WTC11 (cell line): ENCODE measurements at regions not wholly inside any gene's neighbourhood (a gene's known extent, or its start where the extent isn't known, plus 50 kb on each side); places are given as distances from the start of the nearest gene placed in this dataset.

Experiments
- ATF3 ChIP-seq: sonication (generic); formaldehyde crosslinking; conservative IDR thresholded peaks from 2 replicates; pipeline ENCODE4 v1.8.1; 2022; ENCODE audit warnings: mild to moderate bottlenecking, missing genetic modification reagents
- CBFB ChIP-seq: sonication (generic); formaldehyde crosslinking; IDR thresholded peaks from 2 replicates; pipeline ENCODE4 v1.8.1; 2022; ENCODE audit warnings: mild to moderate bottlenecking, low read depth, missing genetic modification reagents
- ESRRA ChIP-seq: sonication (generic); formaldehyde crosslinking; IDR thresholded peaks from 2 replicates; pipeline ENCODE4 v1.8.1; 2022; ENCODE audit warnings: mild to moderate bottlenecking, missing genetic modification reagents, borderline replicate concordance
- IRF1 ChIP-seq: sonication (generic); formaldehyde crosslinking; IDR thresholded peaks from 2 replicates; pipeline ENCODE4 v1.8.0; 2023; ENCODE audit warnings: missing genetic modification reagents
- MLX ChIP-seq: sonication (generic); formaldehyde crosslinking; IDR thresholded peaks from 2 replicates; pipeline ENCODE4 v1.8.1; 2023; ENCODE audit warnings: mild to moderate bottlenecking, missing genetic modification reagents, moderate library complexity
- TEAD1 ChIP-seq: sonication (generic); formaldehyde crosslinking; IDR thresholded peaks from 2 replicates; pipeline ENCODE4 v1.8.0; 2022; ENCODE audit warnings: mild to moderate bottlenecking, missing genetic modification reagents
- ZNF121 ChIP-seq: sonication (generic); formaldehyde crosslinking; IDR thresholded peaks from 2 replicates; pipeline ENCODE4 v1.8.0; 2023; ENCODE audit warnings: missing genetic modification reagents
- TF ChIP-seq, protein P1 (sequence below): sonication (generic); formaldehyde crosslinking; IDR thresholded peaks from 2 replicates; pipeline ENCODE4 v1.8.0; 2022; ENCODE audit warnings: mild to moderate bottlenecking, missing genetic modification reagents
- TF ChIP-seq, protein P2 (sequence below): fragments of 200-600 bp; IDR thresholded peaks from 2 replicates; pipeline ENCODE4 v1.8.0; 2022; ENCODE audit warnings: antibody characterized with exemption
- TF ChIP-seq, protein P3 (sequence below): sonication (generic); formaldehyde crosslinking; IDR thresholded peaks from 2 replicates; pipeline ENCODE4 v1.8.1; 2023; ENCODE audit warnings: mild to moderate bottlenecking, missing genetic modification reagents, moderate library complexity

- TF ChIP-seq MLX (CRISPR knock-in tag) (no peak), ESRRA (no peak), ATF3 (CRISPR knock-in tag) (no peak), ZNF121 (CRISPR knock-in tag) (no peak), TEAD1 (CRISPR knock-in tag) (no peak), CBFB (CRISPR knock-in tag) (no peak), IRF1 (CRISPR knock-in tag) (no peak)
- TF ChIP-seq, protein P1, sequence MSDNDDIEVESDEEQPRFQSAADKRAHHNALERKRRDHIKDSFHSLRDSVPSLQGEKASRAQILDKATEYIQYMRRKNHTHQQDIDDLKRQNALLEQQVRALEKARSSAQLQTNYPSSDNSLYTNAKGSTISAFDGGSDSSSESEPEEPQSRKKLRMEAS, result no peak
- TF ChIP-seq, protein P2, sequence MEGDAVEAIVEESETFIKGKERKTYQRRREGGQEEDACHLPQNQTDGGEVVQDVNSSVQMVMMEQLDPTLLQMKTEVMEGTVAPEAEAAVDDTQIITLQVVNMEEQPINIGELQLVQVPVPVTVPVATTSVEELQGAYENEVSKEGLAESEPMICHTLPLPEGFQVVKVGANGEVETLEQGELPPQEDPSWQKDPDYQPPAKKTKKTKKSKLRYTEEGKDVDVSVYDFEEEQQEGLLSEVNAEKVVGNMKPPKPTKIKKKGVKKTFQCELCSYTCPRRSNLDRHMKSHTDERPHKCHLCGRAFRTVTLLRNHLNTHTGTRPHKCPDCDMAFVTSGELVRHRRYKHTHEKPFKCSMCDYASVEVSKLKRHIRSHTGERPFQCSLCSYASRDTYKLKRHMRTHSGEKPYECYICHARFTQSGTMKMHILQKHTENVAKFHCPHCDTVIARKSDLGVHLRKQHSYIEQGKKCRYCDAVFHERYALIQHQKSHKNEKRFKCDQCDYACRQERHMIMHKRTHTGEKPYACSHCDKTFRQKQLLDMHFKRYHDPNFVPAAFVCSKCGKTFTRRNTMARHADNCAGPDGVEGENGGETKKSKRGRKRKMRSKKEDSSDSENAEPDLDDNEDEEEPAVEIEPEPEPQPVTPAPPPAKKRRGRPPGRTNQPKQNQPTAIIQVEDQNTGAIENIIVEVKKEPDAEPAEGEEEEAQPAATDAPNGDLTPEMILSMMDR, result no peak
- TF ChIP-seq, protein P3, sequence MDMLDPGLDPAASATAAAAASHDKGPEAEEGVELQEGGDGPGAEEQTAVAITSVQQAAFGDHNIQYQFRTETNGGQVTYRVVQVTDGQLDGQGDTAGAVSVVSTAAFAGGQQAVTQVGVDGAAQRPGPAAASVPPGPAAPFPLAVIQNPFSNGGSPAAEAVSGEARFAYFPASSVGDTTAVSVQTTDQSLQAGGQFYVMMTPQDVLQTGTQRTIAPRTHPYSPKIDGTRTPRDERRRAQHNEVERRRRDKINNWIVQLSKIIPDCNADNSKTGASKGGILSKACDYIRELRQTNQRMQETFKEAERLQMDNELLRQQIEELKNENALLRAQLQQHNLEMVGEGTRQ, result no peak
These were observed 424.3 kb downstream of the RPS24 start for GRCh38 chr10:78457804-78458482.
